ENCODE measurements at regions not wholly inside any gene's neighbourhood (a gene's known extent, or its start where the extent isn't known, plus 50 kb on each side); places are given as distances from the start of the nearest gene placed in this dataset.

GRCh38 chr4:20615486-20616260, 84.6 kb upstream of the PACRGL start:
- no peak for DNase-seq

- DNase-seq, result no peak
Observed at GRCh38 chr4:20616313-20616712, 83.9 kb upstream of the PACRGL start.

DNA sequence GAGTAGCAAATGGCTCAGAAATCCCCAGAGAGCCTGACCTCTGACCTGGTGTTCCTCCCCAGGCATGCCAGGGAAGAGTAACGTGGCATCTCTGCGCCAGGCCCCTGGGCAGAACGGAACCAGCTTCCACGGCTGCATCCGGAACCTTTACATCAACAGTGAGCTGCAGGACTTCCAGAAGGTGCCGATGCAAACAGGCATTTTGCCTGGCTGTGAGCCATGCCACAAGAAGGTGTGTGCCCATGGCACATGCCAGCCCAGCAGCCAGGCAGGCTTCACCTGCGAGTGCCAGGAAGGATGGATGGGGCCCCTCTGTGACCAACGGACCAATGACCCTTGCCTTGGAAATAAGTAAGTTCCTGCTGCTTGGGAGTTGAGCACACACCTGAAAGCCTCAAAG, 83.4 kb upstream of the PACRGL start:
- DNase-seq, result no peak

GRCh38 chr4:20617678-20618396, 82.4 kb upstream of the PACRGL start:
- no peak for DNase-seq

DNA sequence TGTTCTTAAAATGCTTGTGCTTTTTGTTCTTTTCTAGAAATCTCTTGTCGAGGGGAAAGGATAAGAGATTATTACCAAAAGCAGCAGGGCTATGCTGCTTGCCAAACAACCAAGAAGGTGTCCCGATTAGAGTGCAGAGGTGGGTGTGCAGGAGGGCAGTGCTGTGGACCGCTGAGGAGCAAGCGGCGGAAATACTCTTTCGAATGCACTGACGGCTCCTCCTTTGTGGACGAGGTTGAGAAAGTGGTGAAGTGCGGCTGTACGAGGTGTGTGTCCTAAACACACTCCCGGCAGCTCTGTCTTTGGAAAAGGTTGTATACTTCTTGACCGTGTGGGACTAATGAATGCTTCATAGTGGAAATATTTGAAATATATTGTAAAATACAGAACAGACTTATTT, 81.5 kb upstream of the PACRGL start:
- no peak for DNase-seq

- no peak for DNase-seq
Observed at GRCh38 chr4:20621476-20621875, 78.8 kb upstream of the PACRGL start.

- DNase-seq, result no peak
Observed at GRCh38 chr4:20622701-20623100, 77.6 kb upstream of the PACRGL start.

DNA sequence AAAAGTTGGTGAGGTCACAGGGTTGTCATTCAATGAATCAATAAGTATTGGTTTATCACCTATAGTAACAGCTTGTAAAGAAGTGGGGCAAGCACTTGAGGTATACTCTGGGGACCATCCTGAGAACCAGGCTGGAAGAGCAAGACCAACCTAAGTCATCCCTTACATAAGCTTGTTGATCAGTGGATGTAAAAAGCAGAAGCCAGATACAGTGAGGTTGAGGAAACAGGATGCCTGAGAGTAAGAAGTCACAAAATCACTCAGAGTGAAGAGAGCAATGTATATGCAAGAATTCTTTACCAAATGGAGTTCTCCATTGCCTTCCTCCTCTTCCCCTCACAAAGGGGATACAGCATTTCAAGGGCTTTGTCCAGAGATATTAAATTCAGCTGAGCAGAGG, 76.3 kb upstream of the PACRGL start:
- DNase-seq, result no peak

DNA sequence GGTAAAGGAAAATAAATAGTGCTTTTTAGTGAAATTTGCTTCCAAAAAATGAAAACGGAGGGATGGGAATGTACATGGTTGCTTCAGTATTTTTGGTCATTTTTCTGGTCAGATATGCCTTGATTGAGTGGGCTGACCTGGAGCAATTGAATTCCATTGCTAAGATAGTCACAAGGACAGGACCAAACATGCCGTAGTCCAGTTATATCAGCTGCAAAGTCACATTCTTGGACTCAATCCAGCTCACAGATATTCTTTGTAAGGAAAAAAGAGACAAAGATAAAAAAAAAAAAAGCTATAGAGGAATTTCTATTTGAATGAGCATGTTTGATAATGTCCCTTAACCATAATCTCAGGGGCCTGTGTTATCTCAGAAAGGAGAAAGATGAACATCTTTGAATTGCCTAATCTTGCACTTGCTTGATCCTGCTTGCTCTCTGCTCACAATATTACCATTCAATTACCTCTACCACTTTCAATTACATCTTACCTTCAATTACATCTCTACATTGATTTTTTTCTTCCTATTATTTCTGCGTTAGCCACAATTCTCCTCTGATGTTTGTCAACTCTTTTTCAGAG, 75.4 kb upstream of the PACRGL start:
- DNase-seq, result no peak

GRCh38 chr4:20625426-20625825, 74.8 kb upstream of the PACRGL start:
- no peak for DNase-seq

GRCh38 chr4:20626326-20627005, 73.8 kb upstream of the PACRGL start:
- no peak for DNase-seq

DNA sequence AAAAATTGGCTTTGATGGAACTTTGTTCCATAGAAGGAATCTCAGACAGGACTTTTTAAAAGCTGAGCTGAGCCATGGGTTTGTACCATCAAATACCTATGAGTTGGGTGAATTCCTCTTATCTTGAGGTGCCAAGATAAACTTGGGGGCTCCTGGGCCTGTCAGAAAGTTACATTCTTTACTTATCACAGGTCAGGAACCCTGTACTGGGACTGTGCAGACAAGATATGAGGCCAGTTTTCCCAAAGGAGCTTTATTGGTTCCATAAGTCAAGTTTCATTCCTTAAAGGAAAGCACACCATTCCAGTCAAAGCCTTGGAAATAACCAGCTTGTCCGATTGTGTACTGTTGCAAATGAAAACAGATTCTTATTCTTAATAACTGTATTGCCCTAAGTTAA, 72.4 kb upstream of the PACRGL start:
- no peak for DNase-seq

GRCh38 chr4:20629186-20630106, 70.8 kb upstream of the PACRGL start:
- no peak for DNase-seq

DNA sequence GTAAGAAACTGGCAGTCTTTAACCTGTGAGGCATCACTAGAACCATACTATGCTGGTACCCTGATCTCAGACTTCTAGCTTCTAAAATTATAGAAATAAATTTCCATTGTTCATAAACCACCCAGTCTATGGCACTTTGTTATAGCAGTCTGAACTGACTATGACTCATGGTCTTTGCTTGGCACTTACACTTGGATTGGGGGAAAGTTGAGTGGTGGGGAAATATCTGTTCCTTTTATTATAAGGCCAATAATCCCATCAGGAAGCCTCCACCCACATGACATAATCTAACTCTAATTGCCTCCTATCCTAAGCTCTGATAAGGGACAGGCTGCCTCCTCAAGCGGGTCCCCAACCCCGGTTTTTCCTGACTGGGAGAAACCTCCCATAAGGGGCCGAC, 61.4 kb upstream of the PACRGL start:
- no peak for DNase-seq

DNA sequence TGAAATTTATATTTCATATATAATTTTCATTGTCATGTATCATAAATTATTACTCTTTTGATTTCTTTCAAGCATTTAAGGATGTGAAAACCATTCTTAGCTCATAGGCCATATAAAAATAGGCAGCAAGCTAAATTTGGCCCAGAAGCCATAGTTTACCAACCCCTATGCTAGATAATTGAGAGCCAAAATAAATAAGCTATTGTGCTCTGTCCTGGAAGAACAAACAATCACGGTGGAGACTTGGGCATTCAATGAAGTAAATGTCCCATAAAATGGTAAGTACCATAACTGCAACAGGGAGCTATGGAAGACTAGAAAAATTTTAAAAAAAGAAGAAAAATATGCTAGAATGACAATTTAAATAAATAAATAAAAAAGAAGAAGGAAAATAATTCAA, 60.9 kb upstream of the PACRGL start:
- DNase-seq, result no peak

- no peak for DNase-seq
Observed at GRCh38 chr4:20640989-20641388, 59.3 kb upstream of the PACRGL start.

DNA sequence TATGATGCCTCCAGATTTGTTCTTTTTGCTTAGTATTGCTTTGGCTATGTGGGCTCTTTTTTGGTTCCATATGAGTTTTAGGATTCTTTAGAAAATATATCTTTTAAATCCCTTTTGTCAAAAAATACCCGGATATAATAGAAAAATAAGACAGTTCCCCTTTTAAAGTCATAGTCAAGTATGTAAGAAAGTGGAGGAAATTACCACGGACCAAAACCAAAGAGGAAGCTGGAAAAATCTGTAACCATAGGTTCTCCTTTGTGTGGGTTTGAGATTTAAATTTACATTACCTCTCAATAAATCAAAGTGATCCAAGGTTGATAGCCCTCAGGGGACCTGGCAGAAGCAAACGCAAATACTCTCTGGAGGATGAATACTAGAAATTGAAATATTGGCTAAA, 58.3 kb upstream of the PACRGL start:
- no peak for DNase-seq

DNA sequence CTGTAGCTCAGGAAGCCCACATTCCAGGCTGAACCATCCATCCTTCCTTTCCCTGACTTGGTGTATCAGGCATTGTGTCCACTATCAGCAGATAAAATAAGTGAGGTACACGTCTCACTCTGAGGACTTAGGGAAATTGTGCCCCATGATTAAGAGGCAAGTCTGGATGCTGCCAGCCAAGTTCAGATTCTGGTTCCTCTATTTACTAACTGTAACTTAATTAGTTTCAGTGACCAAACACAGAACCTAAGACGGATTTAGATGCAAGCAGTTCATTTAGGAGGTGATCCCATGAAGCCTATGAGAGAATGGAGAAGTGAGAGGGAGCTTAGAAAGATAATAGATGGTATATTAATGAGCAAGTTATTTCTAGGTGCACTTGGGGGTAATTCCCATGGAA, 56.6 kb upstream of the PACRGL start:
- no peak for DNase-seq

- DNase-seq, result no peak
Observed at GRCh38 chr4:20645236-20645635, 55.0 kb upstream of the PACRGL start.

GRCh38 chr4:20646287-20646686, 54.0 kb upstream of the PACRGL start:
- DNase-seq, result no peak
